Endodermal cell (in vitro differentiated cells): ENCODE measurements at regions not wholly inside any gene's neighbourhood (a gene's known extent, or its start where the extent isn't known, plus 50 kb on each side); places are given as distances from the start of the nearest gene placed in this dataset.

Experiments
- DNase-seq: peaks from one replicate; pipeline ENCODE4 v3.0.0-alpha.2; 2017
- H3K27ac ChIP-seq: 2 replicates; pipeline ENCODE4 v1.5.1; 2013; ENCODE audit warnings: mild to moderate bottlenecking, low read depth, low read length, moderate library complexity
- H3K27me3 ChIP-seq: 2 replicates; pipeline ENCODE4 v1.6.1; 2013; ENCODE audit warnings: mild to moderate bottlenecking, low read length, moderate library complexity; ENCODE audit not compliant: insufficient read depth, control insufficient read depth, poor library complexity, severe bottlenecking
- H3K36me3 ChIP-seq: 2 replicates; pipeline ENCODE4 v1.7.0; 2013; ENCODE audit warnings: mild to moderate bottlenecking, low read length, moderate library complexity; ENCODE audit not compliant: control insufficient read depth, insufficient read depth
- H3K4me1 ChIP-seq: one replicate; pipeline ENCODE4 v1.7.0; 2013; ENCODE audit warnings: low read length; ENCODE audit not compliant: control insufficient read depth, insufficient read depth
- H3K4me3 ChIP-seq: 2 replicates; pipeline ENCODE4 v1.5.1; 2013; ENCODE audit warnings: mild to moderate bottlenecking, low read length, moderate library complexity
- H3K9ac ChIP-seq: 2 replicates; pipeline ENCODE4 v1.6.1; 2013; ENCODE audit warnings: mild to moderate bottlenecking, low read length, moderate library complexity; ENCODE audit not compliant: poor library complexity, severe bottlenecking; ENCODE audit errors: extremely low read depth
- H3K9me3 ChIP-seq: 2 replicates; pipeline ENCODE4 v1.6.1; 2013; ENCODE audit warnings: mild to moderate bottlenecking, low read length, moderate library complexity; ENCODE audit not compliant: control insufficient read depth
- H3K27ac Mint-ChIP-seq: 2 replicates; pipeline ENCODE4 v1.8.0; 2020; ENCODE audit warnings: mixed read lengths
- H3K27me3 Mint-ChIP-seq: 2 replicates; pipeline ENCODE4 v1.8.0; 2021; ENCODE audit warnings: mild to moderate bottlenecking, mixed read lengths; ENCODE audit not compliant: insufficient read depth
- H3K36me3 Mint-ChIP-seq: 2 replicates; pipeline ENCODE4 v1.8.0; 2020; ENCODE audit warnings: low read depth, mixed read lengths
- H3K4me1 Mint-ChIP-seq: 2 replicates; pipeline ENCODE4 v1.8.0; 2020; ENCODE audit warnings: mixed read lengths
- H3K4me3 Mint-ChIP-seq: 2 replicates; pipeline ENCODE4 v1.8.0; 2020; ENCODE audit warnings: mild to moderate bottlenecking, moderate library complexity, mixed read lengths
- H3K9me3 Mint-ChIP-seq: 2 replicates; pipeline ENCODE4 v1.8.0; 2020; ENCODE audit warnings: mild to moderate bottlenecking, mixed read lengths
- CTCF ChIP-seq: fragments of 200-600 bp; sonication (generic); conservative IDR thresholded peaks from 2 replicates; pipeline ENCODE4 v1.5.0; 2021; ENCODE audit warnings: antibody characterized with exemption, mild to moderate bottlenecking
- WGBS, 2 experiments: methylation state at CpG; one replicate each; pipeline versions ENCODE4 v1.1.5 to v1.1.7; 2013; ENCODE audit warnings: missing lambda C conversion rate in 2 of 2, mixed read lengths in 1 of 2; ENCODE audit not compliant: insufficient coverage in 1 of 2, insufficient read length in 1 of 2; 5-methylcytosine and 5-hydroxymethylcytosine counted together

GRCh38 chr21:26307640-26308039 is 137.1 kb upstream of the APP start:
- no peak overlapping the region for H3K27ac ChIP-seq
- no peak overlapping the region for H3K4me3 ChIP-seq
- WGBS, 2 experiments, result 85% methylated on average over 2 of the region's 2 CpGs; no CpG with 5 or more reads in 1 of the 2 experiments
- H3K36me3 Mint-ChIP-seq, result no peaks in the 10 kb centered on the region
- H3K9me3 Mint-ChIP-seq, result peaks cover 8% of the 10 kb centered on the region
- H3K9me3 ChIP-seq, result peaks cover 7% of the 10 kb centered on the region
- no peak for DNase-seq
- H3K36me3 ChIP-seq, result no peaks in the 10 kb centered on the region
- H3K27me3 ChIP-seq, result no peaks in the 10 kb centered on the region
- no peak overlapping the region for H3K4me3 Mint-ChIP-seq
- H3K4me1 Mint-ChIP-seq, result no peaks in the 10 kb centered on the region
- no peak overlapping the region for H3K9ac ChIP-seq
- TF ChIP-seq CTCF, result no peak
- H3K27me3 Mint-ChIP-seq, result no peaks in the 10 kb centered on the region
- H3K27ac Mint-ChIP-seq, result no peak overlapping the region
- H3K4me1 ChIP-seq, result no peaks in the 10 kb centered on the region

- Mint-ChIP-seq H3K9me3 (peaks cover 27% of the 10 kb centered on the region), H3K4me3 (no peak overlapping the region), H3K36me3 (no peaks in the 10 kb centered on the region), H3K27me3 (no peaks in the 10 kb centered on the region), H3K4me1 (no peaks in the 10 kb centered on the region), H3K27ac (no peak overlapping the region)
- TF ChIP-seq CTCF, result no peak
- no peak overlapping the region for H3K4me3 ChIP-seq
- no peaks in the 10 kb centered on the region for H3K4me1 ChIP-seq
- DNase-seq, result no peak
- H3K36me3 ChIP-seq, result no peaks in the 10 kb centered on the region
- no peaks in the 10 kb centered on the region for H3K27me3 ChIP-seq
- H3K9ac ChIP-seq, result no peak overlapping the region
- H3K27ac ChIP-seq, result no peak overlapping the region
- peaks cover 17% of the 10 kb centered on the region for H3K9me3 ChIP-seq
Measured at GRCh38 chr21:26297851-26298250, 127.3 kb upstream of the APP start.

GRCh38 chr21:26293141-26293946 is 122.8 kb upstream of the APP start:
- H3K4me1 Mint-ChIP-seq, result no peaks in the 10 kb centered on the region
- 86 to 89% methylated on average over 3 of the region's 3 CpGs for WGBS, 2 experiments
- H3K27ac Mint-ChIP-seq, result no peak overlapping the region
- no peaks in the 10 kb centered on the region for H3K27me3 Mint-ChIP-seq
- Histone ChIP-seq H3K27ac (no peak overlapping the region), H3K27me3 (no peaks in the 10 kb centered on the region), H3K4me1 (no peaks in the 10 kb centered on the region), H3K36me3 (no peaks in the 10 kb centered on the region), H3K9me3 (peaks cover 11% of the 10 kb centered on the region), H3K4me3 (no peak overlapping the region), H3K9ac (no peak overlapping the region)
- no peak overlapping the region for H3K4me3 Mint-ChIP-seq
- TF ChIP-seq CTCF, result no peak
- peaks cover 29% of the 10 kb centered on the region for H3K9me3 Mint-ChIP-seq
- H3K36me3 Mint-ChIP-seq, result no peaks in the 10 kb centered on the region
- no peak for DNase-seq
